HG03159 (cell line): ENCODE measurements at regions not wholly inside any gene's neighbourhood (a gene's known extent, or its start where the extent isn't known, plus 50 kb on each side); places are given as distances from the start of the nearest gene placed in this dataset.
A peak's percentile ranks its signal among the peaks of the same experiment; 100 is the strongest.

ENCODE experiments used
- ATAC-seq: cut with Tn5 transposase; IDR thresholded peaks from one replicate; pipeline ENCODE4 v1.9.1; 2021; ENCODE audit warnings: mild to moderate bottlenecking, moderate library complexity; ENCODE audit not compliant: unreplicated experiment

GRCh38 chr13:103326326-103326725 lies 260.1 kb upstream of the SLC10A2 start:
- no peak for ATAC-seq

DNA sequence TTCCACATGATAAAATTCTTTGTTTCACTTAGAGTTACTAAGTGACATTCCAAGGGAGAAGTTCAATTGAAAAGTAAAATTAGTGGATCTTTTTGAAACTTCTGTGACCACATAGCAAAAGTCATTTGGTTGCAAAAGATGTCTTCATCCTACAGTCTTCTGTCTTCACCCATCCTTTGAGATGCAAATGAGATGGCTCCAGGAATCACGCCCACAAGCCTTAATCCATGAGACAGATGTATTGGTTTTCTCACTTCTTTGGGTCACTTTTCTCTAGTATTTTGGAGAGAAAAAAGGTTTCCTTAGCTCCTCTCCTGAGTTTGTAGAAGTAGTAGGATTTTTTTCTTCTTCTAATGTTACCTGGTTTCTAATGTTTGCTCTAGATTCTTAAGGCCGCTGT lies 259.5 kb upstream of the SLC10A2 start:
- ATAC-seq, result no peak

GRCh38 chr13:103324641-103325040 lies 258.4 kb upstream of the SLC10A2 start:
- ATAC-seq, result no peak

- ATAC-seq, result no peak
These were observed 249.5 kb upstream of the SLC10A2 start for GRCh38 chr13:103315711-103316110.

GRCh38 chr13:103312467-103312866 lies 246.2 kb upstream of the SLC10A2 start:
- no peak for ATAC-seq

DNA sequence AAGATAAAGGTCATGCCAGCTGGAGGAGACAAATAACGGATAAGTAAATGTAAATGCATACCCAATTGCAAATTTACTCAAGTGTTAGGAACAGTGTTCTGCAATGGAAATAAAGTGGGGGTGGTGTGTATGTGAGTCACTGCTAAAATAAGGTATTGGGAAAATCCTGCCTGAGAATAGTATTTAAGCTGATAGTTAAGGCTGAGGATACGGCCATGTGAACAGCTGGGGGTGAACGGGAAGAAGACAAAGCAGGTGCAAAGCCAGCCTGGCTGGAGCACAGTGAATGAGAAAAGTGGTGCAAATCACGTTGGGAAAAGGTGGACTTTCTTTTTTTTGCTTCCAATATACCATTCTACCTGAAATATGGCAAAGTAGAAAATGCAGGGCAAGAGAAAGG lies 242.4 kb upstream of the SLC10A2 start:
- ATAC-seq, result no peak

GRCh38 chr13:103306163-103306562 lies 239.9 kb upstream of the SLC10A2 start:
- no peak for ATAC-seq

DNA sequence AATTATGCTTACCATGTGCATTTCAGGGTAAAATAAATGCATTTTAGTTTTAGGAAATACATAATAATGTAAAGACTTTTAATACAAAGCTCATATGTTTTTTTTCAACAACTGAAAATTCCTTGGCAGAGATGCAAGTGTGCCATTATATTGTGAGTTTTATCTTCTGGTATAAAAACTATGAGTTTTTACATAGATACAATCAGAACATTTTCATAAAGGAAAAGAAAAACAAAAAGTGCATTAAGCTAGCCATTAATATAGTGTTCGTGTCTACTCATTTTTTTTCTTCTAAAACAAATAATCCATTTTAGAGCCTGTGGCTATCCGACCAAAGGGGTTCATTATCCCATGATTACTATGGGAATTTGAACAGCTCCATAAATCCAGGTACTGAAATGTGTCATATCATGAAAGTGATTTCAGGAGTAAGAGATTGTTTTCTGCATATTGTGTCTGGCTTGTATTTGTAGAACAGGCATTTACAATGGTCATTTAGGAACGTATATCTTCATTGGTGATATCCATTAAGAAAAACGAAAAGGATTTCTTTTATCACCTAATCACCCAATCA lies 236.9 kb upstream of the SLC10A2 start:
- no peak for ATAC-seq

- no peak for ATAC-seq
These were observed 236.5 kb upstream of the SLC10A2 start for GRCh38 chr13:103302676-103303075.

DNA sequence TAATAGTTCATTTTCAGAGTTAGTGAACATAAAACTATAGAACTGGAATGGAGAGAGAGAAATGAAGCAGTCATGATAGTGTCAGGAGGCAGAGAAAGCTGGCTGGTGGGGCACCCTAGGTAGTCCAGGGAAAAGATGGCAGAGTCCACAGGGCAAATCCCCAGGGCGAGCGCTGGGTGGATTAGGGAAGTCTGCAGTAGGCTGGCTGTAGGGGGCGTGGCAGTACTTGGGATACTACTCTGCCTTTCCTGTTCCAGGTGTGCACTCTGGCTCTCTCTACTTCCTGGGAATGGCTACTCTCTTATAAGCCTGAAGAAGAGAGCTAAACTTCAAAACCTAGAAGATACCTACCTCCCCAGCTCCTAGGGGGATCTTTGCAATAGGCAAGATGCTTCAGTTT lies 232.9 kb upstream of the SLC10A2 start:
- no peak for ATAC-seq

- no peak for ATAC-seq
These were observed 230.9 kb upstream of the SLC10A2 start for GRCh38 chr13:103297083-103297482.

DNA sequence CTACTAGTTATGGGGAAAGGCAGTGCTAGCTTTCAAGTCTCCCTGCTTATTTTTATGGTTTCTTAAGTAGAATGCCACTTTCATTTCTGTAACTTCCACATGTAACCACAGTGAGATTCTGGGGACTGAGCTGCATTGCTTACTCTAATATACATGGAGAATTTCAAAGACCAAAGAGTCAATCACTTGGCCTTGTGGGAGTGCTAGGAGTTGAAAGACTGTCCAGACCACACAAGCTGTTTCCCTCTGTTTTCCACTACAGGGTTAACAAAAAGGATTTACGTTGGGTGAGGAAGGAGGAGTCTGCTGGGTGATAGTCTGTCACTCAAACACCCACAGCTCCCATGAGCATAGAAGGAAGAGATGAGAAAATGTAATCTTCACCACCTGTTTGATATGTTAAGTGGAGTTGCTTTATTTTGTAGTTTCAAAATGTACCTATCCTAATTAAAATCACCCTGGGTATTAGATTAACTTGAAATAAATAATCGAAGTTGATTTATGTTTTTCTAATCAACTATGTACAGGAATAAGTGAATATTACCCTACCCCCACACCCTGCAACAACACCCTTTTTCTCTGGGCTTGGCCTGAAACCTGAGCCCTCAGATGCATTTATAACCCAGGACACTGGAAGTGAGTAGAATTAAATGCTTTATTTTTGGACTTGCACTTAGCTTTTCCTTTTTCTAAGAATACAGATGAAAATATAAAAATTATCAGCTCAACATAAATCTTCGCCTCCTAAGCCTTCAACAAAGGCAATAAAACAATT lies 225.8 kb upstream of the SLC10A2 start:
- ATAC-seq, result peak; percentile 52

GRCh38 chr13:103291226-103291625 lies 225.0 kb upstream of the SLC10A2 start:
- no peak for ATAC-seq

DNA sequence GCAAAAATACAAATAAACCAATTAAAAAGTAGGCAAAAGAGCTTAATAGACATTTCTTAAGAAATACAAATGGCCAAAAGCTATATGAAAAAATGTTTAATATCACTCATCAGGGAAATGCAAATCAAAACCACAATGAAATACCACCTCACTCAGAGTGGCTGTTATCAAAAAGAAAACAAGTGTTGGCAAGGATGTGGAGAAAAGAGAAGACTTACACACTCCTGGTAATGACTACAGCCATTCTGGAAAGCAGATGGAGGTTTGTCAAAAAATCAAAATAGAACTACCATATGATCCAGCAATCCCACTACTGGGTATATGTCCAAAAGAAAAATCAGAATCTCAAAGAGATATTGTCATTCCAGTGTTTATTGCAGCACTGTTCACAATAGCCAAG lies 223.5 kb upstream of the SLC10A2 start:
- ATAC-seq, result no peak

- ATAC-seq, result no peak
These were observed 221.9 kb upstream of the SLC10A2 start for GRCh38 chr13:103288114-103288513.

DNA sequence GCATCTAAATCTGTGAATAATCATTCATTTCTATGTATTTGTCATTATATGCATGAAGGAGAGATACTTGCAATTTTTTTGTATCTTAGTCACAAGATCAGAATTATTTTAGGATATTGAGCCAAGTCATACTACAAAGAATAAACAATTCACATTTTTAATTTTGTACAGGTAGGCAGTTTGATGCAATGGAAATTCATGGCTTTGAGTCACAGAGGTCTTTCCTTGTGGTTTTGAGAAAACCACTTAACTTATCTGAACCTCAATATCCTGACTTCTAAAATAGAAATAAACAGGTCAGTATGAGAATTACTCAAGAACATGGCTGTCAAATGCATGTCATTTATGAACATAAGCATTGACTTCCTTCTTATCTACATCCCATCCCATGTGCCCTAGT lies 221.4 kb upstream of the SLC10A2 start:
- ATAC-seq, result no peak

GRCh38 chr13:103284466-103284865 lies 218.2 kb upstream of the SLC10A2 start:
- ATAC-seq, result no peak

DNA sequence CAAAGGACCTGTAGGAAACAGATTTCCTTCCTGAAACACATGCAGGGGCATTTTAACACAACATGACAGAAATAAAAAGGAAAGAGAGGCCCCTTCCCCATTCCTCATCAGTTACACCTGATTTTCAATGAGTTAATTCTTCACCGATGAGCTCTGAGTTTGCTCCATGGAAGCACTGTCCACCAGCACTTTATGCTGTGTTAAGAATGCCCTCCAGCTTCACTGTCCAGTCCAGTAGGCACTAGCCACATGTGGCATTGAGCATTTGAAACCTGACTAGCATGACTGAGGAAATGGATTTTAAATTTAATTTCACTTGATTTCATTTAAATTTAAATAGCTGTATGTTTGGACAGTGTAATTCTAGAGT lies 217.2 kb upstream of the SLC10A2 start:
- no peak for ATAC-seq

DNA sequence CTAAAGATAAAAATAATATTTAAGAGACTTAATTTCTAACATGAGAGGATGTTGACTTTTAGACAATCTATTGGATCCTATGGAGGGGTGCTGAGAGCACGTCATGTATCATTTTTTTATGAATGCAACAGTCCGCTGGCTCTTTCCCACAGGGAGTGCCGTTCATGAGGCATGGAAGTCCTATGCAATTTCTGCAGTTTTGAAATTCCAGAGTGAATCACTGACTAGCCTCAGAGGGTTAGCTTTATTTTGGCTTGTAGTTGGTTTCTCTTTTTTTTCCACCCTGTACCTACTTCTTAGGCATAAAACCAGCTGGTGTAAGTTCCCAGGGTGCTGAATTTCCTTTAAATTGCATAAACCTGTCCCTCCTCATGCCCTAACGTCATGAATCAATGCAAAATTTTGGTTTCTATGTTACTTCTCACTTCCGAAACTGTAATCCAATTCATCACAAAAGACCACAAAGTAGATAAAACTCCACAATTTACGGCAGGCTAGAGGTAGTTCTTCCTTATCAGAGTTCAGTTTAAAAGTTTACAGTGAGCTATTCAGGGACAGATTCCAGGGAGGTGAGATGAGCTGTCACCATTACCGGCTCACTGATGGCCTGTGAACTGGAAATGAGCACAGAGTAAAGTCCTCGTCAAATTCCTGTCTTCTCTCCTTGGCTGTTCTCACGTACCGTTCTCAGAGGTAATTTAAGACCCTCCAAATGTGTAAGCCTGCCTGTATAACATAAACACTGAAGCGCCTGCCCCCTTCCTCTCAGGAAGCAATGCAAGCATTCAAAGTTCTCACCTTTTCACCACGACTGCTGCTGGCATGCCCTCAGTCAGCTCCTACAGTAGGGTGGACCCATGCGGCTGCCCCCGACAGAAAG lies 216.6 kb upstream of the SLC10A2 start:
- ATAC-seq, result no peak

DNA sequence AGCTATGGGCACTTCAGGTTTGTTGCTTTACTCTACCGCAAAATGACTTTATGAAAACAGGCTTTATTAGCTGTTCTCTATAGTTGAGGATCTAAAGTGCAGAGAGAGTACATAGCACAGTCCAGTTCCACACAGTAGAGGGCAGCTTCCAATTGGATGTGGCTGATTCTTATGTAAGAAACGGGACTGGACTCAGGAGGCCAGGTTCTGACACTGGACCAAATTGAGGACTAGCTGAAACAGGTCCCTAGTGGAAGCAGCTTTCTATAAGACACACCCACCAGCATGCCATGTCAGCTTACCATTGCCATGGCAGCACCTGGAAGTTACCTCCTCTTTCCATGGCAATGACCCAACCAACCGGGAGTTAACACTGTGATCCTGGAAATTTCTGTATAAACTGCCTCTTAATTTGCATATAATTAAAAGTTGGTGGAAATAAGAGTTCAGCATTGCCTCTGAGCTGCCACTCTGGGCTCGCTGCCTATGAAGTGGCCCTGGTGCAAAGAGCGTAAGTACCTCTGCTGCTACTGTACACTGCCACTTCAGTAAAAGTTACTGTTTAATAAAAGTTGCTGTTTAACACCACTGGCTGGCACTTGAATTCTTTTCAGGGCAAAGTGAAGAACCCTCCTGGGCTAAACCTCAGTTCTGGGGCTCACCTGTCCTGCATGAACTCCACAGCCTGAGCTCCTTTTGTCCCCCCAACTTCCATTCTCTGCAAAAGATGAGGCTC lies 211.9 kb upstream of the SLC10A2 start:
- ATAC-seq, result no peak
